GM19372 (cell line): ENCODE measurements at regions not wholly inside any gene's neighbourhood (a gene's known extent, or its start where the extent isn't known, plus 50 kb on each side); places are given as distances from the start of the nearest gene placed in this dataset.

Source experiments
- ATAC-seq: cut with Tn5 transposase; IDR thresholded peaks from one replicate; pipeline ENCODE4 v1.9.1; 2021; ENCODE audit warnings: mild to moderate bottlenecking, low read depth, moderate library complexity; ENCODE audit not compliant: unreplicated experiment

DNA sequence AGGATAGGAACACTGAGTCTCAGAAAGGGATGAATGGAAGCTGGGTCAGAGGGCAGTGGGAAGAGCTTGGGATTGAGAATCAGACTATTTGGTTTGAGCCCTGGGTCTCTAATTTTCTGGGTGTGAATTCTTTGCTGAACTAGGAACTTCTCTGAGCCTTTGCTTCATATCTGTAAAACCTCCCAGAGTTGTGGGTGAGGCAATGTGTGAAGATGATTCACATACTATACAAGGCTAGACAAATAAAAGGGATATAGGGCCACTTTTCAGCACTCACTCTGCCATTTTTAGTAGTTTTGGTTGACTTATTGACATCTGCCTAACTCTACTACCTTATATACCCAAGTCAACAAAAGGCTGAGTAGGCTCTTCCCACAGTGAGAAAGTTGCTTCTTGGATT is 77.7 kb upstream of the JUN start:
- ATAC-seq, result no peak

DNA sequence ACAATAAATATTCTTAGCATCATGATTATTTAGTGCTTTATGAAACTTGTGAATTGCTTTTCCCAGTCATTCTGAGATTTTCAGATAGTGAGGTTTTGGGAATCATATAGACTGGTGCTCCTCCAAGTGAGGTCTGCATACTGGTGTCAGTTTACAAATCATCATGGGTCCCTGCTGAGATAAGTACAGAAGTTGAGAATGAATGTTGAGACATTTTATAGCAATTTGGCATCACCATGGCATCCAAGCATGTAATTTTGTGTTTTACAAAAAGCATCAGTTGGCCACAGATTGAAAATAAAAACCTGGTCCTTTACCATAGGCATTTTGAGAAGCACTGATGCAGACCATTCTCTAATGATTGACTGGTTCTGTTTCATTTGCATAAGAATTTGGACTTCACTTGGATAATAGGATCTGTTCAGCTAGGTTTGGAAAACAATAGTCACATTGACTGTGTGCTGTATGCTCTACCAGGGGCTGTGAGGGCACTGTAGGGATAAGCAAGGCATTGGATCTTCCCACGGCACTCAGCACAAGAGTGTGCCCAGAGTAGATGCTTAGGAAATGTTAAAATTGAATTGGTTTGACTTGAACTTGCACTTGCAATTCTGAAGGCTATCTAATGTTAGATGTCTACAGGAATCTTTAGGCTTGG is 79.0 kb upstream of the JUN start:
- ATAC-seq, result no peak

DNA sequence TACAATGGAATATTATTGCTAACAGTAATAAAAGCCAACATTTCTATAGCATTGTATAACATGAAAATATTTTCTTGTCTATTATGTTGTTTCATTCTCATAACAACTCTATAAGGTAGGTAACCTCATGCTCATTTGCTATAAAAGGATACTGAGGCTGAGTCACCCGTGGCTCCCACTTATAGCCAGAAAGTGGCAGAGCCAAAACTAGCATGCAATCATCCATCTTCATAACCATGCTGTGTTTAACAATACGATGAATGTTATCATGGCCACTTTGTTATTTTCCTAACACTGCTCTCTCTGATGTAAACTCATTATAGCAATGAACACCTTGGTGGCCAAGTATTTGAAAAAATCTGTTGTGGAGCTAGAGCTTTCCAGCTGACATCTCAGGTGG is 80.8 kb upstream of the JUN start:
- ATAC-seq, result no peak

DNA sequence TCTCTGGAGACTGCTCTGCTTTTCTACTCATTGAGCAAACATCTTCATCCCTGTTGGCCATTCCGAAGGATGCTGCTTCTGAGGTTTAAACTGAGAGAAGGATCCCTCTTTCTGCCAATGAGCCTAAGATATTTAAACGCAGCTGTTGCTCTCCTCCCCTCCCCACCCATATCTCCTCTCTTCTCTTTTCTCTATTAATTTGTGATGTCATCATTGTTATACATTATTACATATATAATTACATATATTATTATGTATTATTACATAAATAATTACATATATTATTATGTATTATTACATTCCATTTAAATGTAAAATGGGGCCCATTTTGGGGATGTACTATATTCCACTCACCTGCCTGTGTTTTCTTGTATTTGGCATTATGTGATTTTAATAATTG is 82.7 kb upstream of the JUN start:
- no peak for ATAC-seq

DNA sequence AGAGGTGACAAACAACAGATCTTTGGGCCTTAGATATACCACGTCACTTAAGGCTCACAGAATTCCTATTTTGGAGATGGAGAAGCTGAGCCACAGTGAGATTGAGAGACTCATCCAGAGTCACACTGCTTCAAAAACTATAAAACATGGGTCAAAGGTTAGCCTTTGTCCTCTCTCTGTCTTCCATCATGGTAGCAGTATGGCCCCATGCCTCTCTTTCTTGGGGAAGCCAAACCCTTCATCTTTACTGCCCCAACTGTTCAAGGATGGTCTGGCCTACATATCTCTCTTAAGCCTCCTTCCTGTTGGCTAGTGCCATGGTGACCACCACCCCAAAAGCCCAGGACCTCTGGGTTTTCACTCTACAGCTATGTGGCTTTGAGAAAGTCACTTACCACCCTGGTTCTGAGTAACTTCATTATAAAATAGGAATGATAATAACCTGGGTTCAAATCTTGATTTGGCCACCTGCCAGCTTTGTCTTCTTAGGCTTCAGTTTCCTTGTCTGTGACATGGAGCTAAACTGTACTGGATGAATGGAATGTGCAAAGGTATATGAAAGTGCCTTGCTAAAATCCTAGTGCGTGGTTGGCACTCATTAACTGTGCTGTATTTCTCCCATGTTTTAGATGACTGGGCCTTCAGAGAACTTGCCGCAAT is 85.9 kb upstream of the JUN start:
- ATAC-seq, result no peak

DNA sequence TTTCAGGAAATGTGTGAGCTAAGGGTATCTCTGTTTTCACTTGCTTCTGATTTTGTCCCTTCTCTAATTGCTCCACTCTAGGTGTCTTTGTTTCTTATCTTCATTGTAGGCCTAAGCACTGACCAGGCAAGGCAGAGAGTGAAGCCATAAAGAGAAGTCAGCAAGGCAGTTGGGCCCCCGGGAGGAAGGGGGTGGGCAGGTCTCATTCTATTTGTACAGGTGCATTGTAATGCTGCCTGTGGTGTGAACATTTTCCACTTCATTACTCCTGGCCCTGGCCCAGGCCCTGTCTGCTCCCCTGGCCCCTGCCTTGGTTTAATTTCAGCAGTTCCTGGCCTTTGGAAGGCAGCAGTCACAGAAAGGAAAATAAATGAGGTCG is 86.4 kb upstream of the JUN start:
- no peak for ATAC-seq

DNA sequence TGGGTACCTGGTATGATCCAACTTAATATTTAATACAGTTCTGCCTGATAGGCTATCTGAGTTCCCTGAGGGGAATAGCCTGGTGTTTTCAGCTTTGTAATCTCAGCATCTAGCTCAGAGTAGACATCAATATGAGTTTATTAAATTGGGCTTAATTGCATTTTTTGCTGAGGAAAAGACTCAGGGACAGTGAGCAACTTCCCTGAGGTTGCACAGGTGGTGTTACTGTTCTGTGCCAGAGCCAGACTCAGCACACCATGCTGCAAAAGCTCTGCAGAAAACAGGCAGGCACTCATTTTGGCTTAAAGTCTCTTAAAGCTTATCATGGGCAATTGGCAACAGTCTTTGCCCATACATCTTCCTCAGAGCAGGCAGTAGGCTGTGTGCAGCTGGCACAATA is 90.5 kb upstream of the JUN start:
- no peak for ATAC-seq

DNA sequence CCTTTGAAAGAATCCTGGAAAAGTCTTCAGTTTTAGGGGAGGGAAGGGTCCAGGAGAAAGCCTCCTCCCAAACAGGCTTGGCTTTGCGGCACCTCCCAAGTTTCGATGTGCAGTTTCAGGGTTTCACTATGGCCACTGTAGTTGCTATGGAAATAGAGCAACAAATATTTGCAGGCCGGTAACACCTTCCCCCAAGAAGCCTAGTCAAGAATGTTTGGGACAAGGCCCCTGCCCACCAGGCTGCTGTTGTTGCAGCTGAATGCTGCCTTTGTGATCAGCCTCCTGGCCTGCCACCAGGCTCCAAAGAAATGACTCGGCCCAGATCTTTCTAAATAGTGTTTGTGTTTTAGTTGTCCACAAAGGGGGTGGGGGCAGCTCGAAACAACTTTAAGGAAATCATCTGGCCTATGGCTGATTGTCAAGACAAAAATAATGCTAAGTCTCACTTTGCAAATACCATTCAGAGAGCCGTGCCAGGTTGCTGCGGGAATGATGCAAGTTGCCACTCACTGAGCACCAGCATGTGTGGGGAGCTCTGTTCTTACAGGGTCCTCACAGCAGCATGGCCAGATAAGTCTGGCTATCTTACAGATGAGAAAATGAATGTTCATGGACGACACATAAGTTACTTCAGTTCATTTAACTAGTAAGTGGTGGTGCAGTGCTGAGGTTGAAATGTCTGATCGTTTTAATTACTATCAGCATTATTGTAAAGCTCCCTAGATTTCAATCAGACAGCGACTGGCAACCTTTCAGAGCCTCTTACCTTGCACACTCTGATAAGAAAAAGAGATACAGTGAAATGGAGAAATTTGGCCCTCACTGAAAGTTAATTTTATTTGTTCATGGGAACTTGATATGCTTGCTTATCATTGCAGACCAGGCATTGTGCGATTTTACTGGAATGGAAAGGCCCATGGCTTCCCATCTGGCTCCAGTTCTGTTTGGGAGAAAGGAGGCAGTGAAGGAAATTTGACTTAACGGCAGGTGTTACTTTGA is 91.2 kb upstream of the JUN start:
- no peak for ATAC-seq

DNA sequence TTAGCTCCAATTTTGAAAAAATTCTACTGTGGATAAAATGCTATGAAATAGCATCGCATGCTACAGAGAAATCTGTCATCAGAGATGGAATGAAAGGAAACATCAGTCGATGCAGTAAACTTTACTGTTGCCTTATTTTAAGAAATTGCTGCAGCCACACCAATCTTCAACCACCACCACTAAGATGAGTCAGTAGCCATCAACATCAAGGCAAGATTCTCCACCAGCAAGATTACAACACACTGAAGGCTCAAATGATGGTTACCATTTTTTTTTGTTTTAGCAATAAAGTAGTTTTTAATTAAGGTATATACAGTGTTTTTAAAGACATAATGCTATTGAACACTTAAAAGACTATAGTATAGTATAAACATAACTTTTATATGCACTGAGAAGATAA is 95.6 kb upstream of the JUN start:
- no peak for ATAC-seq

DNA sequence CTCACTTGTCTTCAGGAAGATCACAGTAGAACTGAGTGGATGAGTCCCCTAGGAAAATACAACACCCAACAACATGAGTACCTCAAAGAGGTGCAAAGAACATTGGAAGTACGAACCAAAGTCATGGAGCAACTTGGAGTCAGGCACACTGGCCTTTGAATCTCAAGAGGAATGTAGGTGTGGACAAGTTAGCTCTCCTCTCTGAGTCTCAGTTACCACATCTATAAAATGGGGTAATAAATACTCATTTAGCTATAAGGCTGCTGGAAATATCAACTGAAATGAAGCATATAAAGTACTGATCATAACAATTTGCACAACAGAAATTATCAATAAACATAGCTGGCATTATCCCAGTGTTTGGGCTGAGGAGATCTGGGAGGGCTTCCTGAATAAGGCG is 96.7 kb upstream of the JUN start:
- ATAC-seq, result no peak

DNA sequence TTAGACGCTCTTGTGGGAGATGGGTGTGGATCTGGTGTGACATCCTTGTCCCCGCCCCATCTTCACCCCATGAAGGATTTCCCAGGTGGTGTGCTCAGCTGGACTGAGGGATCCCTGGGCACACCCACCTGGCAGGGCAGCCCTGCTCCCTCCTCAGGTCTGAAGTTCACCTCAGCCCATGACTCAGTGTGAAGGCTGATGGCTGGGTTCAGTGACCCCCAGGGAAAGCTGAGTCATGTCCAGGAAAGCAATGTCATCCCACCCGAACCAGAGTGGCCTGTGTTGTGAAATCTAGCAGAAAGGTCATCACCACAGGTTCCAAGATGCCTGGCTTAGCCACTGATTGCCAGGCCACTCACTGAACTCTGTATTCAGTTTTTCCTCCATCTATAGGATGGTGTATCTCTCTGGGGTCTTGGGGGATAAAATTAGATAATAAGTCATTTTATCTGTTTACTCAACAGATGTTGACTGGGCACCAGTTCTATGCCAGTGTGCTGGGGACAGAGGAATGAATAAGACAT is 97.7 kb upstream of the JUN start:
- no peak for ATAC-seq

DNA sequence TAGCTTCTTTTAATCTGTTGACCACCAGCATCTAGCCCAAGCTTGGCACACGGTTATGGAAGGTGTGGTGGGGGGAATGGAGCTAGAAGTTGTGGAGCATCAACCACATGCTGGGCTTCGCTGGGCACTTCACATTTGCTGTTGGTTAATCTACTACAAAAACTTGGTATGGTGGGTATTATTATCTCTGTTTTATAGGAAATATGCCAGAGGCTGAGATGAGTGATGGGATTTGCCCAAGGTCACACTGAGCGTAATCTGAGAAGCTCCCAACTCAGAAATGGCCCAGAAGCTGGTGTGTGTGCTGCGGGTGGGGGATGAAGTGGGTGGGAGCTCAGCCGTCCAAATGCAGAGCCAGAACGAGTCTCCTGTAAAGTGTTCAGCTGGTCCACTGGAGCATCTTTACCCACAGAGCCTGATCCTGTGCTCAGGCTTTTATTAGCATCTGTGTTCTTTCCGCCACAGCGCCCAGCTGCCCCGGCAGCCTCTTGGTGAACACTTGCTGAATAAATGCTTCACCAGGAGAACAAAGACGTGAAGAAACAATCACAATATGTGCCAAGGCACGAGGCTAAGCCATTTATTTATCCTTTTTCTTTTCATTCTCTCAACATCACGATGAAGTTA is 98.6 kb upstream of the JUN start:
- no peak for ATAC-seq

DNA sequence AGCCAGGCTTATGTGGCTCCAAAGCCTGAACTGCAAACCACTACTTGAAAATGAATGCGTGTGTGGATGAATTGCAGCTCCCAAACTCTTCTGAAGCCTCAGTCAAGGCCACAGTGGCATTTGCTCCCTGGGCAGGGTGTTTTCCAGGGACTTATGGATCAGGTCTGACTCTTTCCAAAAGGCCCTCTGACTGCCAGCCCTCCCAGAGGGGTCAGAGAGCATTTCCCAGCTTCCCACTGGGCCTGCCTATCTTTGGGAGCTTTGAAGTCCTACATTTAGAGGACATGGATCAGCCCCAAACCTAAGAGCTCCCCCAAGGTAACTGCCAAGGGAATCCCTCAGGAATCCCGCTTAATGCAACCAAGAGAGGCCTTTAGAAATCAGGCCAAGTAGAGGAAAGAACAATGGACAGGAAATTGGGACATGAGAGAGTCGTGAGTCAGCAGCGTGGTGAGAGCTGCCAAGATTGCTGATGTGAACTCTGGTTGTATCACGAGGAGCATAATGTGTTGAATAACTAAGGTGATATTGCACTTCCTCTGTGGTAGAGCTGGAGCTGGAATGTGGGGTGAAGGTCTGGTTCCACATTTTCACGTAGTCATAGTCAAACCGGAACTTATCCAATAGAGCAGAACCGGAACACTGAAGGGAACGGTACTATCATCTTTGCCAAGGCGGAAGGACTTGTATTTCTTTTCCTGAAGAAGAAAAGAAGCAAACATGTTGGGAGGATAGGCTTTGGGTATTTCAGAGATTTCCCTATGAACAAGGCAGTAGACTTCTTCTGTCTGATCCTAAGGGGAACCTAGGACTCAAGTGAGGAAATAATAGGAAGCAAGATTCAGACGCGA is 99.4 kb upstream of the JUN start:
- no peak for ATAC-seq

DNA sequence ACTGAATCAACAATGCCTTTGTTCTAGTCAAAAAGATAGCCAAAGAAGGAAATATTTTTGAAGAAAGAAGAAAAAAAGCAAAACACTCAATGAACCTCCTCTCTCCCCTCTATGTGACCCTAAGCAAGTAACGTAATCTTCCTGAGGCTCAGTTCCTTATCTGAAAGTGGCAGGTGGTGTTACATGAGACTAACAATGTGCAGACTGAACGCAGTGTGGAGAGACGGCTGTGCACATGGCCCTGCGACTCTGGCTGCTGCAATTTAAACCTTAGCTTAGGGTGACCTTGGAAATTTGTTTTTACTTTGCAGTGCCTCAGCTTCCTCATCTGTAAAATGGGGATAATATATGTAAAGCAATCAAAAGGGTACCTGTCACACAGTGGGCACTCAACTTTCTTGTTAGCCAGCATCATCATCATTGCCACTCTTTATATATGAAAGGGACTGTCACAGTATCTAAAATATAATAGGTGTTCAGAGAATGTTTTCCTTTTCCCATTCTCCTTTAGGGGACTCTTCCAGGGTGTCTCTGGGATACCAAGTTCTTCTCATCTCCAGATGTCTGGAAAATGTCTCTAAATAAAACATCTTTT is 100.1 kb upstream of the JUN start:
- no peak for ATAC-seq

DNA sequence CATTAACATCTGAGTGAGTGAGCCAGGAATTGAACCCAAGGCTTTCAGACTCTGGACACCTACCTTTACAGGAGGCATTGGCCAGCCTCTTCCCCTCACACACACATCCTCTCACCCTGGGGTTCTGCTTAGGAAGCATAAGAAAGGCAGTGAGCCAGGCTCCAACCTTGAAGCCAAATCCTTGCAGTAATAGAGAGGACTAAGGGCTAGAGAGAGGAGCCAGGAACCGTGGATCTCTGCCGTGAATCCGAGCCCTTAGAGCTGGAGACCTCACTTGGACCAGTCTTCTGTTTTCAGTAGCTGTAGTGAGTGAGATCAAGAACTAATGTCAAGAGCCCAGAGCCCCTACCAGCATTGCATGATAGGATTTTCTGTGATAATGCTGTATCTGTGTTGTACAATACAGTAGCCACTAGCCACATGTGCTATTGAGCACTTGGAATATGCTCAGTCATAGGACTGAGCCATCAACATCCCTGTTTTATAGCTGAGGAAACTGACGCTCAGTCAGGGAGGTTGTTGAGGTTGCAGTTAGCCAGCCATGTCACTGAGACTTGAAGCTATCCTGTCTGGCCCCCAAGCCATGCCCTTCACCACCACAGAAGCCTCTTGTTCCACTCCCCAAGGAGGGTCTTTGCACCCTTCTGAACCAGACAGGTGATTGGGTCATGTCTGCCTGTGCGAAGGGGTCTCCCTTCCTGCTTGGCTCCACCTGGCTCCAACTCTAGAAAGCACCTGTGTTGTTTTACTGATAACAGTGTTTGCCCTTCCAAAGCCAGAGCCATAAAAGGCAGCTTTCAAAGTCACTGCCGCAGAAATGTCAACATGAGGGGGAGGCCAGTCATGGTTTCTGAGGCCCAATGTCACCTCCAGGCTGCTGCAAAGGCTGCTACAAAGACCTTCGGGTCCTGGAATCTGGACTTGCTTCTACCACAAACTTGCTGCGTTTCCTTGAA is 101.1 kb upstream of the JUN start:
- ATAC-seq, result no peak

DNA sequence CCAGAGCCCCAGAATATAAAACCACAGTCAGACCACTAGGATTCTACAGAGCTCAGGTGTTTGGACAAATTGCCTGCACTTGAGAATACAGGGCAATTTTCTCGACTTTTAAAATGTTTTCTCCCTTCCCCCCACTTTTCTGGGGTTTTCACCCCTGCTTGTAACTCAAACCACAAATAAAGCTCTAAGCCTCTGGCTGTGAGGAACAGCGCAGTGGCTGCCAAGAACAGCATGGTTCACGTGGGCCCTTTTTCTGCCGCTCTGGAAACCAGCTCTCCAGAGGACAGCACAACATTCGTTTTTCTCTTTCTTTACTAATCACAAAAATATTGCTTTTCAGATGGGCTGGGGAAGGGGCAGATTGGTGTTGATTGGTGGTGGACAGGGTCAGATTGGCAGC is 102.2 kb upstream of the JUN start:
- no peak for ATAC-seq

DNA sequence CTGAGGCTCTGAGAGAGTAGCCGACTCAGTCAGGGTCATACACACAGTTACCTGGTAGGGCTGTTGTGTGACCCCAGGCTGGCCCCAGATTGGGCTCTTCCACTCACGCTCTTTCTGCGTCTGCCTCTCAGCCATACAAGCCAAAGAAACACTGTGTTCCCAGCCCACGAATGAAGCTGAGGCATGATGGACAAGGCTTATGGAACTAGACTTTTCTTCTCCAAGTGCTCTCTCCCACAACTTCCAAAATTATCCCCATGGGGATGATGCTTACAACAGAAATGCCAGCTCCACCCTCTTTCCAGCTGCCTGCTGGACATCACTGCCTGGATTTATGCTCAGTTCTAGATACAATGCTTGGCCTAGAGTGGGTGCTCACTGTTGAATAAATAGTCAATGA is 102.8 kb upstream of the JUN start:
- no peak for ATAC-seq

DNA sequence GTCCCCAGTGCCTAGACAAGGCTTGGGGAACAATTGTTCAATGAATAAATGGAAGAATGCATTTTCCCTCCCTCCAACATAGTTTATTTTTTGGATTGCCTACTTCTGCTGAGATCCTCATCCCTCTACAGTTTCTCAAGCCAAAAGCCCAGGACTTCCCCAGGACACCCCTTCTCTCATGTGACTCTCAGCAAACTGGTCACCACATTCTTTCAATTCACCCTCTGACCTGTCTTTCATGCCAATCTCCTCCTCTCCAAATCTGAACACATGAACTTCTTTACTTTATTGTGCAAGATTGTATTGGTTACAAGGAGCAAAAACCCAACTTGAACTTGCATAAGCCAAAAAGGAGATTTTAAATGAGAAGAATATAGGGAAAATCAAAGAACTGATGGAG is 103.2 kb upstream of the JUN start:
- no peak for ATAC-seq
